Osteocyte (in vitro differentiated cells): ENCODE measurements at regions not wholly inside any gene's neighbourhood (a gene's known extent, or its start where the extent isn't known, plus 50 kb on each side); places are given as distances from the start of the nearest gene placed in this dataset.

Experiments
- DNase-seq: peaks from one replicate; pipeline ENCODE4 v3.0.0; 2021; ENCODE audit warnings: mixed read lengths; ENCODE audit not compliant: unreplicated experiment; ENCODE audit errors: extremely low spot score
- H3K27ac Mint-ChIP-seq: one replicate; pipeline ENCODE4 v1.8.0; 2021; ENCODE audit warnings: mild to moderate bottlenecking, mixed read lengths; ENCODE audit not compliant: unreplicated experiment
- H3K27me3 Mint-ChIP-seq: one replicate; pipeline ENCODE4 v1.8.0; 2021; ENCODE audit warnings: mixed read lengths; ENCODE audit not compliant: unreplicated experiment
- H3K36me3 Mint-ChIP-seq: one replicate; pipeline ENCODE4 v1.8.0; 2021; ENCODE audit warnings: mixed read lengths; ENCODE audit not compliant: unreplicated experiment
- H3K4me1 Mint-ChIP-seq: one replicate; pipeline ENCODE4 v1.8.0; 2021; ENCODE audit warnings: mixed read lengths; ENCODE audit not compliant: unreplicated experiment
- H3K4me3 Mint-ChIP-seq: one replicate; pipeline ENCODE4 v1.8.0; 2021; ENCODE audit warnings: mild to moderate bottlenecking, moderate library complexity, mixed read lengths; ENCODE audit not compliant: unreplicated experiment
- H3K9me3 Mint-ChIP-seq: one replicate; pipeline ENCODE4 v1.8.0; 2021; ENCODE audit warnings: mixed read lengths; ENCODE audit not compliant: unreplicated experiment
- TF ChIP-seq, protein P1 (sequence below): fragments of 200-600 bp; sonication (generic); IDR thresholded peaks from 2 replicates; pipeline ENCODE4 v1.5.0; 2021; ENCODE audit warnings: antibody characterized with exemption, mild to moderate bottlenecking, moderate library complexity

DNA sequence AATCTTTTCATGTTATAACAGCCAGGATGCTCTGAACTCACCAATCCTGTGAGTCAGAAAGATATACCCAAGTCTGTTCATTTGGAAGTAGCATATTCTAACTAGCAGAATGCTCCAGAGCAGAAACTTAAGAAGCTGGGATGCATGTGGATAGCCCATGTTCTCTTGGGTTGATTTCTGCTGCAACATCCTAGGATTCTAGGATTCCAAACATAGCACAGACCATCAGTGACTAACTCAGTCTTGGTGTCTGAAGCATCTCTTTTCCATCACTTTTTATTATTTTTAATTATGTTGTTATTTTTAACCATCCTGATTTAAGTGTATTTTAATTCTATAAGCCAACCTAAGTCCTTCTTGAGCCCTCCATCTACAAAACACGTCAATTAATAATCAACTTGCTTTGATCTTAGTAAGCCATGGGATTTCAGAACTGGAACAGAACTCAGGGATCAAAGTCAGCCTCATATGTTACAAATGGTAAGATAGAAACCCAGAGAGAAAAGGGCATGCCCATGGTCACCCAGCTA lies 85.4 kb downstream of the OSR1 start:
- Mint-ChIP-seq H3K36me3 (no peaks in the 10 kb centered on the region), H3K27ac (no peak overlapping the region), H3K9me3 (no peaks in the 10 kb centered on the region), H3K4me1 (no peaks in the 10 kb centered on the region), H3K27me3 (peaks cover 22% of the 10 kb centered on the region), H3K4me3 (no peak overlapping the region)
- DNase-seq = no peak
- TF ChIP-seq, protein P1, sequence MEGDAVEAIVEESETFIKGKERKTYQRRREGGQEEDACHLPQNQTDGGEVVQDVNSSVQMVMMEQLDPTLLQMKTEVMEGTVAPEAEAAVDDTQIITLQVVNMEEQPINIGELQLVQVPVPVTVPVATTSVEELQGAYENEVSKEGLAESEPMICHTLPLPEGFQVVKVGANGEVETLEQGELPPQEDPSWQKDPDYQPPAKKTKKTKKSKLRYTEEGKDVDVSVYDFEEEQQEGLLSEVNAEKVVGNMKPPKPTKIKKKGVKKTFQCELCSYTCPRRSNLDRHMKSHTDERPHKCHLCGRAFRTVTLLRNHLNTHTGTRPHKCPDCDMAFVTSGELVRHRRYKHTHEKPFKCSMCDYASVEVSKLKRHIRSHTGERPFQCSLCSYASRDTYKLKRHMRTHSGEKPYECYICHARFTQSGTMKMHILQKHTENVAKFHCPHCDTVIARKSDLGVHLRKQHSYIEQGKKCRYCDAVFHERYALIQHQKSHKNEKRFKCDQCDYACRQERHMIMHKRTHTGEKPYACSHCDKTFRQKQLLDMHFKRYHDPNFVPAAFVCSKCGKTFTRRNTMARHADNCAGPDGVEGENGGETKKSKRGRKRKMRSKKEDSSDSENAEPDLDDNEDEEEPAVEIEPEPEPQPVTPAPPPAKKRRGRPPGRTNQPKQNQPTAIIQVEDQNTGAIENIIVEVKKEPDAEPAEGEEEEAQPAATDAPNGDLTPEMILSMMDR = no peak

DNA sequence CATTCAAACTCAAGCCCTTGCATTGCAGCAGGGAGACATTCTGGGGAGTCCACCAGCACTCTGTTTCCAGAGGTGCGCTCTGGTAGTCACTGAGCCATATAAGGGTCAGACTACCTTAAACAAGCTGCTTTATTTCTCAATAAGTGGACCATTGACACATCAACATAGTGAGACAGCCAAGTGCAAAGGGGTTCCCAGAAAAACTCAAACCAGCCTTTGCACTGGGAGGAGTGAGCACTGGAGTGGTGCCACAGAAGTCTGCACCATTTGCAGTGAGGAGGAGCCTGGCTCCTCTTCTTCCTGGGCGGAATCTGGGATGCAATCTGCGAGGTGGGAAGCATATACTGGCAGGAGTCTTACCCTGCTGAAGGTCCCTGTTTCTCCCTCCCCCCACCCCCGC lies 86.4 kb downstream of the OSR1 start:
- no peak for DNase-seq
- no peaks in the 10 kb centered on the region for H3K4me1 Mint-ChIP-seq

DNA sequence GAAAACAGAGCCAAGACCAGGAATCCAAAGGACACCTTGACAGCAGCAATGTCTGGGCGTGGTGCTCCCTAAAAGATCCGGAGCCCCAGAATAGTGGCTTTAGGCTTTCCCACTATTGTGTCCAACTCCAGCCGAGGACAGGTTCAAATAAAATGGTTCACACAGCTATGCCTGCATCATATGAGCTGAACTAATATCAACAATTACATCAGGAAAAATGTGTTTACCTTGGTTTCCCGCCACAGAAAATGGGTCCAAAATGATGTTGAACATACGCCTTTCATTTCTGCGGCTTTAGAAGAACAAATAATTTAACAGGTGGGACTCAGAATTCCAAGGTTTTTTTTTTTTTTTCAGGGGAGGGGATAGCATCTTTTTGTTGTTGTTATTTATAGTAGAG lies 93.6 kb downstream of the OSR1 start:
- Mint-ChIP-seq H3K9me3 (no peaks in the 10 kb centered on the region), H3K36me3 (no peaks in the 10 kb centered on the region), H3K4me3 (no peak overlapping the region), H3K4me1 (no peaks in the 10 kb centered on the region), H3K27me3 (peaks cover 13% of the 10 kb centered on the region), H3K27ac (no peak overlapping the region)
- DNase-seq = no peak
- TF ChIP-seq, protein P1 = no peak

More for the DNA sequence above, 86.4 kb downstream of the OSR1 start:
- H3K36me3 Mint-ChIP-seq = no peaks in the 10 kb centered on the region
- H3K27me3 Mint-ChIP-seq = peaks cover 18% of the 10 kb centered on the region
- no peak overlapping the region for H3K27ac Mint-ChIP-seq
- no peaks in the 10 kb centered on the region for H3K9me3 Mint-ChIP-seq
- no peak overlapping the region for H3K4me3 Mint-ChIP-seq
- TF ChIP-seq, protein P1 = no peak

- H3K27ac Mint-ChIP-seq = no peak overlapping the region
- H3K4me3 Mint-ChIP-seq = no peak overlapping the region
- peaks cover 8% of the 10 kb centered on the region for H3K9me3 Mint-ChIP-seq
- TF ChIP-seq, protein P1 = no peak
- H3K4me1 Mint-ChIP-seq = no peaks in the 10 kb centered on the region
- DNase-seq = no peak
- peaks cover 13% of the 10 kb centered on the region for H3K27me3 Mint-ChIP-seq
- no peaks in the 10 kb centered on the region for H3K36me3 Mint-ChIP-seq
Measured at GRCh38 chr2:19262150-19262549, 96.3 kb downstream of the OSR1 start.

- Mint-ChIP-seq H3K27ac (no peak overlapping the region), H3K27me3 (peaks cover 13% of the 10 kb centered on the region), H3K4me1 (peaks cover 9% of the 10 kb centered on the region), H3K9me3 (peaks cover 8% of the 10 kb centered on the region), H3K4me3 (no peak overlapping the region), H3K36me3 (no peaks in the 10 kb centered on the region)
- DNase-seq = no peak
- TF ChIP-seq, protein P1 = no peak
Measured at GRCh38 chr2:19261061-19261460, 97.4 kb downstream of the OSR1 start.
